A549 (cell line): ENCODE measurements at regions not wholly inside any gene's neighbourhood (a gene's known extent, or its start where the extent isn't known, plus 50 kb on each side); places are given as distances from the start of the nearest gene placed in this dataset.

Source experiments
- ATAC-seq, 2 experiments: fragments of 200-7000 bp in 1 of 2; fragments of >200 bp in 1 of 2; cut with Nextera tagmentation in 1 of 2; cut with Tn5 transposase in 1 of 2; 3 replicates each; pipeline versions ENCODE4 v1.8.0 to v1.9.1; 2018 to 2020; ENCODE audit warnings: mild to moderate bottlenecking in 1 of 2, moderate library complexity in 1 of 2
- CTCF ChIA-PET: fragments of 300-600 bp; sonication (Branson Sonifier 250); formaldehyde crosslinking; extraction: SDS; loops from one replicate; lab custom pipeline; 2021; ENCODE audit warnings: antibody characterized with exemption, inconsistent platforms; lab: Yijun Ruan, JAX
- POLR2A ChIA-PET: fragments of 350-600 bp; formaldehyde crosslinking; extraction: SDS; loops from one replicate; lab custom pipeline; 2021; ENCODE audit warnings: antibody characterized with exemption, inconsistent platforms; lab: Yijun Ruan, JAX
- DNase-seq, 2 experiments: peaks; one replicate each; pipeline versions ENCODE4 v3.0.0 to v3.0.0-alpha.2; 2011 to 2016; ENCODE audit warnings: low read depth in 1 of 2, low spot score in 1 of 2
- FAIRE-seq: peaks from 2 replicates; lab custom pipeline; 2011; peaks lifted over from hg19 to GRCh38; lab: Jason Lieb, UNC
- H3K27ac ChIP-seq, 2 experiments: fragments of >200 bp; sonication (Bioruptor Twin); formaldehyde crosslinking; 3 replicates each; pipeline ENCODE4 v1.5.1; 2016 to 2017
- H3K4me1 ChIP-seq: fragments of >200 bp; sonication (Bioruptor Twin); formaldehyde crosslinking; 3 replicates; pipeline ENCODE4 v1.6.1; 2016
- H3K4me2 ChIP-seq: fragments of >200 bp; sonication (Bioruptor Twin); formaldehyde crosslinking; 3 replicates; pipeline ENCODE4 v1.6.1; 2016
- H3K4me3 ChIP-seq: fragments of >200 bp; sonication (Bioruptor Twin); formaldehyde crosslinking; 3 replicates; pipeline ENCODE4 v1.5.1; 2016
- H3K9me3 ChIP-seq: fragments of >200 bp; sonication (Bioruptor Twin); formaldehyde crosslinking; 3 replicates; pipeline ENCODE4 v1.6.1; 2016
- ATOH8 ChIP-seq: fragments of 250-450 bp; sonication (Bioruptor Pico); IDR thresholded peaks from 2 replicates; pipeline ENCODE4 v1.5.0; 2020; ENCODE audit warnings: low read depth, mild to moderate bottlenecking, moderate library complexity
- BHLHE40 ChIP-seq: IDR thresholded peaks from 2 replicates; pipeline ENCODE4 v1.6.1; 2012; ENCODE audit warnings: low read depth, low read length, inconsistent platforms
- CHD4 ChIP-seq: fragments of 200-600 bp; sonication (generic); IDR thresholded peaks from 2 replicates; pipeline ENCODE4 v1.6.1; 2016; ENCODE audit warnings: antibody characterized with exemption, mild to moderate bottlenecking, borderline replicate concordance
- E2F6 ChIP-seq: IDR thresholded peaks from 2 replicates; pipeline ENCODE4 v1.6.1; 2012; ENCODE audit warnings: low read depth, borderline replicate concordance
- ELK1 ChIP-seq: fragments of 150-350 bp; IDR thresholded peaks from 2 replicates; pipeline ENCODE4 v1.6.1; 2014; ENCODE audit warnings: low read depth, mild to moderate bottlenecking, low read length
- ESRRA ChIP-seq: fragments of 150-350 bp; IDR thresholded peaks from 2 replicates; pipeline ENCODE4 v1.6.1; 2014; ENCODE audit warnings: mild to moderate bottlenecking, low read length, borderline replicate concordance
- HDAC2 ChIP-seq: fragments of 200-600 bp; sonication (generic); IDR thresholded peaks from 2 replicates; pipeline ENCODE4 v1.6.1; 2016
- HES2 ChIP-seq: fragments of >200 bp; sonication (Bioruptor Twin); formaldehyde crosslinking; IDR thresholded peaks from 2 replicates; pipeline ENCODE4 v1.6.1; 2016
- HMGXB4 ChIP-seq: fragments of 250-450 bp; sonication (Bioruptor Pico); IDR thresholded peaks from 2 replicates; pipeline ENCODE4 v1.5.0; 2021; ENCODE audit warnings: mild to moderate bottlenecking, moderate library complexity, borderline replicate concordance
- HOXA7 ChIP-seq: fragments of 250-450 bp; sonication (Bioruptor Pico); IDR thresholded peaks from 2 replicates; pipeline ENCODE4 v1.5.0; 2020; ENCODE audit warnings: mild to moderate bottlenecking, moderate library complexity
- JUNB ChIP-seq: fragments of >200 bp; sonication (Bioruptor Twin); formaldehyde crosslinking; IDR thresholded peaks from 2 replicates; pipeline ENCODE4 v1.6.1; 2016
- KDM1A ChIP-seq: fragments of 200-600 bp; sonication (generic); IDR thresholded peaks from 2 replicates; pipeline ENCODE4 v1.6.1; 2016; ENCODE audit warnings: low read depth, mild to moderate bottlenecking
- MAX ChIP-seq: IDR thresholded peaks from 2 replicates; pipeline ENCODE4 v1.6.1; 2012
- MYC ChIP-seq: IDR thresholded peaks from 2 replicates; pipeline ENCODE4 v1.6.1; 2012; ENCODE audit warnings: mild to moderate bottlenecking, inconsistent platforms, low read length, improper control_type of control experiment, borderline replicate concordance
- POLR2A ChIP-seq: IDR thresholded peaks from 2 replicates; pipeline ENCODE4 v1.6.1; 2012; ENCODE audit warnings: mild to moderate bottlenecking, low read length
- POLR2AphosphoS2 ChIP-seq: conservative IDR thresholded peaks from 2 replicates; pipeline ENCODE4 v1.6.1; 2012; ENCODE audit warnings: low read length, improper control_type of control experiment, inconsistent platforms
- RCOR1 ChIP-seq: fragments of 150-350 bp; IDR thresholded peaks from 2 replicates; pipeline ENCODE4 v1.6.1; 2014; ENCODE audit warnings: antibody characterized with exemption, low read length, low read depth
- REST ChIP-seq: fragments of 200-600 bp; sonication (generic); IDR thresholded peaks from 2 replicates; pipeline ENCODE4 v1.6.1; 2016; ENCODE audit warnings: antibody characterized with exemption, mild to moderate bottlenecking, moderate library complexity
- RFX5 ChIP-seq: fragments of 450-650 bp; IDR thresholded peaks from 2 replicates; pipeline ENCODE4 v1.7.1; 2014; ENCODE audit warnings: antibody characterized with exemption, mild to moderate bottlenecking, moderate library complexity
- WGBS: methylation state at CpG from one replicate; pipeline ENCODE4 v1.1.6; 2017; ENCODE audit errors: missing lambda C conversion rate; 5-methylcytosine and 5-hydroxymethylcytosine counted together

GRCh38 chr12:107167756-107168155 is 74.4 kb upstream of the CRY1 start:
- Histone ChIP-seq H3K9me3 (no peaks in the 10 kb centered on the region), H3K4me2 (no peak overlapping the region), H3K27ac (no peak overlapping the region), H3K4me3 (no peak overlapping the region), H3K4me1 (0 out of 3 replicates have a peak, but pooled peaks cover 6% of the 10 kb centered on the region)
- ChIA-PET POLR2A (no interaction called here), CTCF (interaction anchor here (1.2 kb wide), 1 partner anchor 63 kb away, joined by 3 read pairs; no protein-coding TSS in a partner anchor)
- DNase-seq, result no peak
- TF ChIP-seq RCOR1, result no peak
- no peak for TF ChIP-seq E2F6
- TF ChIP-seq HES2, result no peak
- TF ChIP-seq HDAC2, result no peak
- no peak for TF ChIP-seq HOXA7 (CRISPR knock-in tag)
- TF ChIP-seq BHLHE40, result no peak
- TF ChIP-seq POLR2AphosphoS2, result no peak
- no peak for TF ChIP-seq MAX
- TF ChIP-seq ATOH8, result no peak
- TF ChIP-seq RFX5, result no peak
- TF ChIP-seq POLR2A, result no peak
- no peak for TF ChIP-seq ESRRA
- no peak for TF ChIP-seq ELK1
- ATAC-seq, result no peak
- 53% methylated on average over 3 of the region's 3 CpGs for WGBS
- no peak for FAIRE-seq

- 63% methylated on average over 6 of the region's 6 CpGs for WGBS
- ChIA-PET CTCF (interaction anchor here (0.6 to 1.4 kb wide), 3 partner anchors 9 to 54 kb away, joined by 3 to 6 read pairs (median 4); no protein-coding TSS in a partner anchor), POLR2A (no interaction called here)
- Histone ChIP-seq H3K27ac (no peak overlapping the region), H3K4me3 (no peak overlapping the region), H3K9me3 (no peaks in the 10 kb centered on the region), H3K4me1 (0 out of 3 replicates have a peak, but pooled peaks cover 6% of the 10 kb centered on the region), H3K4me2 (no peak overlapping the region)
- FAIRE-seq, result no peak
- ATAC-seq, result no peak
- no peak for TF ChIP-seq KDM1A
- TF ChIP-seq ELK1, result no peak
- no peak for TF ChIP-seq HDAC2
- no peak for TF ChIP-seq HMGXB4 (CRISPR knock-in tag)
- TF ChIP-seq CHD4, result no peak
- no peak for TF ChIP-seq JUNB
- TF ChIP-seq MYC, result no peak
- TF ChIP-seq REST, result no peak
- DNase-seq, result no peak
These were observed 75.9 kb upstream of the CRY1 start for GRCh38 chr12:107169200-107169599.
